GM19035 (cell line): ENCODE measurements at regions not wholly inside any gene's neighbourhood (a gene's known extent, or its start where the extent isn't known, plus 50 kb on each side); places are given as distances from the start of the nearest gene placed in this dataset.

Experiments used
- ATAC-seq: cut with Tn5 transposase; IDR thresholded peaks from one replicate; pipeline ENCODE4 v1.9.1; 2021; ENCODE audit not compliant: unreplicated experiment

GRCh38 chr13:80284290-80284689 is 56.6 kb downstream of the SPRY2 start:
- no peak for ATAC-seq

- no peak for ATAC-seq
Observed at GRCh38 chr13:80278706-80279105, 62.2 kb downstream of the SPRY2 start.

GRCh38 chr13:80276371-80277289 is 64.3 kb downstream of the SPRY2 start:
- no peak for ATAC-seq

- ATAC-seq, result no peak
Observed at GRCh38 chr13:80274643-80275042, 66.3 kb downstream of the SPRY2 start.

- ATAC-seq, result no peak
Observed at GRCh38 chr13:80273718-80274117, 67.2 kb downstream of the SPRY2 start.

- ATAC-seq, result no peak
Observed at GRCh38 chr13:80265348-80265747, 75.6 kb downstream of the SPRY2 start.

GRCh38 chr13:80263745-80264513 is 77.0 kb downstream of the SPRY2 start:
- ATAC-seq, result no peak

- ATAC-seq, result no peak
Observed at GRCh38 chr13:80262051-80262695, 78.8 kb downstream of the SPRY2 start.

GRCh38 chr13:80259159-80259558 is 81.8 kb downstream of the SPRY2 start:
- ATAC-seq, result peak; percentile 64

GRCh38 chr13:80256352-80256932 is 84.5 kb downstream of the SPRY2 start:
- ATAC-seq, result peak; percentile 77

GRCh38 chr13:80255946-80256345 is 85.0 kb downstream of the SPRY2 start:
- ATAC-seq, result no peak

- no peak for ATAC-seq
Observed at GRCh38 chr13:80251403-80251802, 89.5 kb downstream of the SPRY2 start.

GRCh38 chr13:80250213-80250810 is 90.6 kb downstream of the SPRY2 start:
- no peak for ATAC-seq

GRCh38 chr13:80249516-80250212 is 91.3 kb downstream of the SPRY2 start:
- ATAC-seq, result no peak

GRCh38 chr13:80245162-80245733 is 95.7 kb downstream of the SPRY2 start:
- ATAC-seq, result no peak

- ATAC-seq, result no peak
Observed at GRCh38 chr13:80244574-80244973, 96.4 kb downstream of the SPRY2 start.

- no peak for ATAC-seq
Observed at GRCh38 chr13:80242728-80243427, 98.0 kb downstream of the SPRY2 start.

GRCh38 chr13:80239571-80240255 is 101.2 kb downstream of the SPRY2 start:
- ATAC-seq, result no peak

- ATAC-seq, result no peak
Observed at GRCh38 chr13:80239116-80239515, 101.8 kb downstream of the SPRY2 start.
